HepG2 (cell line): ENCODE measurements at regions not wholly inside any gene's neighbourhood (a gene's known extent, or its start where the extent isn't known, plus 50 kb on each side); places are given as distances from the start of the nearest gene placed in this dataset.

Experiments
- EEA1 ChIP-seq: sonication (generic); formaldehyde crosslinking; IDR thresholded peaks from 2 replicates; pipeline ENCODE4 v1.5.1; 2020; ENCODE audit warnings: mild to moderate bottlenecking, missing genetic modification reagents, borderline replicate concordance
- HOXA9 ChIP-seq: sonication (generic); formaldehyde crosslinking; IDR thresholded peaks from 2 replicates; pipeline ENCODE4 v1.8.1; 2022; ENCODE audit warnings: missing genetic modification reagents, mild to moderate bottlenecking, moderate library complexity, borderline replicate concordance
- REPIN1 ChIP-seq: sonication (generic); formaldehyde crosslinking; IDR thresholded peaks from 2 replicates; pipeline ENCODE4 v1.8.0; 2022; ENCODE audit warnings: missing genetic modification reagents, low read depth, mild to moderate bottlenecking, borderline replicate concordance
- SNAI1 ChIP-seq: sonication (generic); formaldehyde crosslinking; IDR thresholded peaks from 2 replicates; pipeline ENCODE4 v1.5.0; 2020; ENCODE audit warnings: mild to moderate bottlenecking, missing genetic modification reagents, borderline replicate concordance
- SP1 ChIP-seq, 2 experiments: fragments of 450-650 bp in 1 of 2; sonication (generic) in 1 of 2; formaldehyde crosslinking in 1 of 2; IDR thresholded peaks; 2 replicates each; pipeline versions ENCODE4 v1.4.0 to v1.6.1; 2016 to 2020; ENCODE audit warnings: missing genetic modification reagents in 1 of 2
- TBP ChIP-seq: sonication (generic); formaldehyde crosslinking; IDR thresholded peaks from 2 replicates; pipeline ENCODE4 v1.5.0; 2020; ENCODE audit warnings: missing genetic modification reagents
- YY1 ChIP-seq: IDR thresholded peaks from 2 replicates; pipeline ENCODE4 v1.6.1; 2011; ENCODE audit warnings: low read length, low read depth, moderate library complexity, mild to moderate bottlenecking; ENCODE audit not compliant: insufficient read depth, insufficient replicate concordance
- TF ChIP-seq, protein P1 (sequence below): sonication (generic); formaldehyde crosslinking; IDR thresholded peaks from 2 replicates; pipeline ENCODE4 v1.5.0; 2020; ENCODE audit warnings: mild to moderate bottlenecking, missing genetic modification reagents, moderate library complexity

DNA sequence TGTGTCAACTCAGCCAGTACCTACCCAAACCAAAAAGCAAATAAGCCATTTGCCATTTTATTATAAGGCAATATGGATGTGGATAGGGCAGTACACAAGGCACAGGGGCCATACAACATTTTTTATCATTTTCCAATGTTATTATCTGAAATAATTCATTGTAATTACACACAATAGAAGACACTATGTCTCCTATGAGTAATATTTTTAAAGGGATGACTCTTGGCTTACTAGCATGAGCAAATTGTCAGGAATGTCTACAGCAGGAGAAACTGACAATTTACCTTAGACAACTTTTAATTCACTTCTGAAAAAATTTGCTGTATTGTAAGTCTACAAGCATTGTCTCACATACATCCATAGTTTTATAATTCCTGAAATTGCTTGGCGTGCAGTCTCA, 1193.9 kb upstream of the CELF4 start:
- no peak for TF ChIP-seq YY1
- TF ChIP-seq REPIN1 (CRISPR knock-in tag), result no peak
- TF ChIP-seq, protein P1, sequence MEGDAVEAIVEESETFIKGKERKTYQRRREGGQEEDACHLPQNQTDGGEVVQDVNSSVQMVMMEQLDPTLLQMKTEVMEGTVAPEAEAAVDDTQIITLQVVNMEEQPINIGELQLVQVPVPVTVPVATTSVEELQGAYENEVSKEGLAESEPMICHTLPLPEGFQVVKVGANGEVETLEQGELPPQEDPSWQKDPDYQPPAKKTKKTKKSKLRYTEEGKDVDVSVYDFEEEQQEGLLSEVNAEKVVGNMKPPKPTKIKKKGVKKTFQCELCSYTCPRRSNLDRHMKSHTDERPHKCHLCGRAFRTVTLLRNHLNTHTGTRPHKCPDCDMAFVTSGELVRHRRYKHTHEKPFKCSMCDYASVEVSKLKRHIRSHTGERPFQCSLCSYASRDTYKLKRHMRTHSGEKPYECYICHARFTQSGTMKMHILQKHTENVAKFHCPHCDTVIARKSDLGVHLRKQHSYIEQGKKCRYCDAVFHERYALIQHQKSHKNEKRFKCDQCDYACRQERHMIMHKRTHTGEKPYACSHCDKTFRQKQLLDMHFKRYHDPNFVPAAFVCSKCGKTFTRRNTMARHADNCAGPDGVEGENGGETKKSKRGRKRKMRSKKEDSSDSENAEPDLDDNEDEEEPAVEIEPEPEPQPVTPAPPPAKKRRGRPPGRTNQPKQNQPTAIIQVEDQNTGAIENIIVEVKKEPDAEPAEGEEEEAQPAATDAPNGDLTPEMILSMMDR, result no peak
- no peak for TF ChIP-seq HOXA9 (CRISPR knock-in tag)
- TF ChIP-seq SP1 (IDR thresholded peaks at IDR 0.05), result no peak
- TF ChIP-seq SP1 (CRISPR knock-in tag; IDR thresholded peaks at IDR 0.05), result no peak
- no peak for TF ChIP-seq TBP (CRISPR knock-in tag)
- TF ChIP-seq SNAI1 (CRISPR knock-in tag), result no peak
- TF ChIP-seq EEA1 (CRISPR knock-in tag), result no peak
